OCI-LY1 (cell line): ENCODE measurements at regions not wholly inside any gene's neighbourhood (a gene's known extent, or its start where the extent isn't known, plus 50 kb on each side); places are given as distances from the start of the nearest gene placed in this dataset.

Experiments
- CTCF ChIP-seq: fragments of 200-600 bp; sonication (generic), shearing (Covaris generic); IDR thresholded peaks from 2 replicates; pipeline ENCODE4 v1.5.1; 2017; ENCODE audit warnings: mild to moderate bottlenecking, antibody characterized with exemption, low read length, moderate library complexity, mixed read lengths
- EZH2 ChIP-seq: fragments of 200-600 bp; sonication (generic), shearing (Covaris generic); IDR thresholded peaks from 2 replicates; pipeline ENCODE4 v1.8.0; 2017; ENCODE audit warnings: borderline replicate concordance, mixed run types, mild to moderate bottlenecking, antibody characterized with exemption, low read length, moderate library complexity, mixed read lengths

GRCh38 chr12:76622915-76623314 lies 63.3 kb upstream of the OSBPL8 start:
- TF ChIP-seq CTCF (no peak), EZH2 (no peak)
